ENCODE measurements at regions not wholly inside any gene's neighbourhood (a gene's known extent, or its start where the extent isn't known, plus 50 kb on each side); places are given as distances from the start of the nearest gene placed in this dataset.

DNA sequence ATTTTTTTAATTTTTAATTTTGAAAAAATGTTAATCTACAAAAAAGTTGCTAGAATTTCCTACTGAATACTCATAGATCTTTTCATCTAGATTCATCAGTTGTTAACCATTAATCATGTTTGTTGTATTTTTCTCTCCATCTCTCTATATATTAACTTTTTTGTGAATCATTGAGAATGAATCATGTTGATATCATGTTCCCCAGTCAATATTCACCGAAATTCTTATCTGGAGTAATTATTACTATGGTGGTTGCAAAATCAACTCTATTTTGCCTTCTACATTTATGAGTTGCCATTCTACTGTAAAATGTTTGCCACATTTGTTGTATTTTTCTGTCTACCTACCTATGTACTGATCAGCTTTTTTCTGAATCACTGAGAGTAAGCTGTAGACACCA is 154.0 kb downstream of the SPP2 start:
- peak; percentile 5 to 57 for DNase-seq (ENCODE audit: low read depth in 2 of 2)
- no peak overlapping the region for H3K4me3 ChIP-seq (replicated peaks in 1 of 2; ENCODE audit: low read depth in 2 of 2, low read length in 2 of 2)
- TF ChIP-seq, protein P1, sequence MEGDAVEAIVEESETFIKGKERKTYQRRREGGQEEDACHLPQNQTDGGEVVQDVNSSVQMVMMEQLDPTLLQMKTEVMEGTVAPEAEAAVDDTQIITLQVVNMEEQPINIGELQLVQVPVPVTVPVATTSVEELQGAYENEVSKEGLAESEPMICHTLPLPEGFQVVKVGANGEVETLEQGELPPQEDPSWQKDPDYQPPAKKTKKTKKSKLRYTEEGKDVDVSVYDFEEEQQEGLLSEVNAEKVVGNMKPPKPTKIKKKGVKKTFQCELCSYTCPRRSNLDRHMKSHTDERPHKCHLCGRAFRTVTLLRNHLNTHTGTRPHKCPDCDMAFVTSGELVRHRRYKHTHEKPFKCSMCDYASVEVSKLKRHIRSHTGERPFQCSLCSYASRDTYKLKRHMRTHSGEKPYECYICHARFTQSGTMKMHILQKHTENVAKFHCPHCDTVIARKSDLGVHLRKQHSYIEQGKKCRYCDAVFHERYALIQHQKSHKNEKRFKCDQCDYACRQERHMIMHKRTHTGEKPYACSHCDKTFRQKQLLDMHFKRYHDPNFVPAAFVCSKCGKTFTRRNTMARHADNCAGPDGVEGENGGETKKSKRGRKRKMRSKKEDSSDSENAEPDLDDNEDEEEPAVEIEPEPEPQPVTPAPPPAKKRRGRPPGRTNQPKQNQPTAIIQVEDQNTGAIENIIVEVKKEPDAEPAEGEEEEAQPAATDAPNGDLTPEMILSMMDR (IDR thresholded peaks at IDR 0.05; ENCODE audit: low read depth, low read length): no peak

DNA sequence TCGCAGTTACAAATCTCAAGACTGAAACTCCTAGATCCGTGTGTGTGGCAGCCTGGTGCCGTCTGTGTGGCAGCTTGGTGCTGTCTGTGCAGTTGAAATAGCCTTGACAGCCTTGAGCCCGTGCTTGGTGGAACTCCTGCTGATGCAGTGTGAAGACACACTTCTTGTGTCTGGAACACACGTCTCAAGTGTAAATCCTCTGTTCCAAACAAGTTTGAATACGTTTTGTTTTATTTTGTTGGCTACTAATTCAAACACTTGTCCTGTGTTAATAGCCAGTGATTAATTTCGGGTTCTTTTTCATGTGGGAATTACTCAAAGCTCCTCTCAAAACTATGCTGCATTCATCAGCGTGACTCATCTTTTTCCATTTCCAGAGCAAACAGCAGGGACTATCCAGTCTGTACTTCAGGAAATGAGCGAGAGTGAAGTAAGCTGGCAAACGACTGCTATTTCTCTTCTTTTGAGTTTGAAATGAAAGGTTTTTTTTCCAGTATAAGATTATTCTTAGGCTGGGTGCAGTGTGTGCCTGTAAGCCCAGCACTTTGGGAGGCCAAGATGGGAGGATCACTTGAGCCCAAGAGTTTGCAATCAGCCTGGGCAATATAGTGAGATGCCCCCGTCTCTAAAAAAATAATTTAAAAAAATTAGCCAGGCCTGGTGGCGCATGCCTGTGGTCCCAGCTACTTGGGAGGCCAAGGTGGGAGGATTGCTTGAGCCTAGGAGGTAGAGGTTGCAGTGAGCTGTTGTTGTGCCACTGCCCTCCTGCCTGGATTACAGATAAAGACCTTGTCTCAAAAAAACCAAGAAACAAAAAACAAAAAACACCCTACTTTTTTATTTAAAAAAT is 152.9 kb downstream of the SPP2 start:
- DNase-seq (ENCODE audit: low read depth in 2 of 2): peak; percentile 93 to 97
- TF ChIP-seq, protein P1 (IDR thresholded peaks at IDR 0.05; ENCODE audit: low read depth, low read length): no peak
- H3K4me3 ChIP-seq (replicated peaks in 1 of 2; ENCODE audit: low read depth in 2 of 2, low read length in 2 of 2): no peak overlapping the region

DNA sequence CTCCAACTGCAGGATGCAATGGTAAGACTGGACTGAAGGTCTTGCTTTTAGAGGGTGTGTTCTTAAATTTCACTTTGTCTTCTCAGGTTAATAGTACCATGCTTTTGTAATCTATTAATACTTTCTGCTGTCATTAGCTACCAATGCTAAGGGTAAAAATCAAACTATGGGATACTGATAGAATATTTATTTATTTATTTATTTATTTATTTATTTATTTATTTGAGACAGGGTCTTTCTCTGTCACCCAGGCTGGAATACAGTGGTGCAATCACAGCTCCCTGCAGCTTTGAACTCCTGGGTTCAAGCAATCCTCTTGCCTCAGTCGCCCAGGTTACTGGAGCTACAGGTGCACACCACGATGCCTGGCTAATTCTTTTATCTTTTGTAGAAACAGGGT is 152.1 kb downstream of the SPP2 start:
- TF ChIP-seq, protein P1 (IDR thresholded peaks at IDR 0.05; ENCODE audit: low read depth, low read length): no peak
- no peak for DNase-seq (ENCODE audit: low read depth in 2 of 2)
- H3K4me3 ChIP-seq (replicated peaks in 1 of 2; ENCODE audit: low read depth in 2 of 2, low read length in 2 of 2): no peak overlapping the region

DNA sequence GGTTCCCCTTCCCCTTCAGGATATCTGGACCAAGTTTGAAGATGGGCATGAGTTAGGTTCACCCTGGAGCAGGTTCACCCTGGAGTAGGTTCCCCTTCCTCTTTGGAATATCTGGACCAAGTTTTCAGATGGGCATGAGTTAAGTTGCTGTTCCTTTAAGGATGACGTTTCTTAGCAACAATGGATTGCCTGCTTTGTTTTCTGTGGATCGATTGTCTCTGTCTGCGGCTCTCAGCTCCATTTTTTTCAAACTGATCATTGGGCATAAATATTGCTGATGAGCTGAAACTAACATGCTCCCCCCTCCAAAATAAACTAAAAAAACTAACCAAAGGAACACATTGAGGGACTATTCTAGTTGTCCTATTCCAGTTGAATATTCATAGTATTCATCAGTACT is 149.5 kb downstream of the SPP2 start:
- H3K4me3 ChIP-seq (replicated peaks in 1 of 2; ENCODE audit: low read depth in 2 of 2, low read length in 2 of 2): no peak overlapping the region
- no peak for DNase-seq (ENCODE audit: low read depth in 2 of 2)
- TF ChIP-seq, protein P1 (IDR thresholded peaks at IDR 0.05; ENCODE audit: low read depth, low read length): no peak

DNA sequence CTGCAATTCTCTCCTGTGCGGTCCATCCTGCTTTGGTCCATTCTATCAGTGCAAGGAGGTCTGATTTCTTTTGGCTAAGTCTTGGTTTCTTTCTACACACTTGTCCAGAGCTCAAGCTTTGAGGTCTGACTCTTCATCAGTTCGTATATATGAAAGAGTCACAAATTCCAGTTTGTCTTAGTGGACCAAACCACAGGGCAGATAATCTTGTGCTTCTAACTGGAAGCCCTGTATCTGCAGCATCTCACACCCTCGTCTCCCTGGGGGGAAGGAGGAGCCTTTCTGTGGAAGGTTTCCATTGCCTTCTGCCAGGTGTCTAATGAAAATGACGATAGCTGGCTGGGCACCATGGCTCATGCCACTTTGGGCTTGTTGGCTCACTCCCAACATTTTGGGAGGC is 148.5 kb downstream of the SPP2 start:
- H3K4me3 ChIP-seq (replicated peaks in 1 of 2; ENCODE audit: low read depth in 2 of 2, low read length in 2 of 2): no peak overlapping the region
- TF ChIP-seq, protein P1 (IDR thresholded peaks at IDR 0.05; ENCODE audit: low read depth, low read length): no peak
- DNase-seq (ENCODE audit: low read depth in 2 of 2): peak in 1 of 2 donors; percentile 20

DNA sequence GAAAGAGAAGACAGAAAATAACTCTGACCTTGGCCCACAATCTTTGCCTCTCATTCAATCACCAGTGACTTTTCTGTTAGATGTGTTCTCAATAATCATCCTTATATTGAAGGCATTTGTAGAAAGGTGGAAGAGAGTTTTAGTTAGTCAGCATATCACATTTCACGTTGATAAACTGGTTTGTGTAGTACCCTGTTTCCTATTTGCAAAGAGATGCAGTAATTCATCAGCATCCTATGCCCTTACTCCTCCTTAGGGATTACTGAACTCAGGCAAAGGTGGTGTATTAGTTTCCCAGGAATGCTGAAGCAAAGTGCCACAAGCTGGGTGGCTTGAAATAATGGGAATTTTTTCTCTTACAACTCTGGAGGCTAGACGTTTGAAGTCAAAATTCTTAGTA is 145.0 kb downstream of the SPP2 start:
- TF ChIP-seq, protein P1 (IDR thresholded peaks at IDR 0.05; ENCODE audit: low read depth, low read length): no peak
- no peak for DNase-seq (ENCODE audit: low read depth in 2 of 2)
- no peak overlapping the region for H3K4me3 ChIP-seq (replicated peaks in 1 of 2; ENCODE audit: low read depth in 2 of 2, low read length in 2 of 2)
